ENCODE measurements at regions not wholly inside any gene's neighbourhood (a gene's known extent, or its start where the extent isn't known, plus 50 kb on each side); places are given as distances from the start of the nearest gene placed in this dataset.

DNA sequence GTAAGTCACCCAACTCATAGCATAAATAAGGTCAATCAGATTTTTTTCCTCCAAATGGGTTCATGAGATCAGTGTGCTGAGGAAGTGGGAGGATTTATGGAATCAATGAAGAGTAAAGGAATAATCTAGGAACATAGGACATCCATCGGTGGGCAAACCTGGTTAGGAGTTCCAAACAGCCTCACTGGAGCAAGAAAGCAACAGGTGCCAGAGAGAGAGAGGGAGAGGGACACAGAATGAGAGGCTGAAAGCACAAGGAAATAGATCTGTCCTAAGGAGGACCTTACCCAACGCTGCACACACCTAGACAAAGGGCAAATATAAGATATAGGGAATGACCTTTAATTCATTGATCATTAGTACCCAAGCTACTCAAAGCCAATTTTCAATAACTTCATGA is 119.5 kb upstream of the ANKRD1 start:
- TF ChIP-seq, protein P1, sequence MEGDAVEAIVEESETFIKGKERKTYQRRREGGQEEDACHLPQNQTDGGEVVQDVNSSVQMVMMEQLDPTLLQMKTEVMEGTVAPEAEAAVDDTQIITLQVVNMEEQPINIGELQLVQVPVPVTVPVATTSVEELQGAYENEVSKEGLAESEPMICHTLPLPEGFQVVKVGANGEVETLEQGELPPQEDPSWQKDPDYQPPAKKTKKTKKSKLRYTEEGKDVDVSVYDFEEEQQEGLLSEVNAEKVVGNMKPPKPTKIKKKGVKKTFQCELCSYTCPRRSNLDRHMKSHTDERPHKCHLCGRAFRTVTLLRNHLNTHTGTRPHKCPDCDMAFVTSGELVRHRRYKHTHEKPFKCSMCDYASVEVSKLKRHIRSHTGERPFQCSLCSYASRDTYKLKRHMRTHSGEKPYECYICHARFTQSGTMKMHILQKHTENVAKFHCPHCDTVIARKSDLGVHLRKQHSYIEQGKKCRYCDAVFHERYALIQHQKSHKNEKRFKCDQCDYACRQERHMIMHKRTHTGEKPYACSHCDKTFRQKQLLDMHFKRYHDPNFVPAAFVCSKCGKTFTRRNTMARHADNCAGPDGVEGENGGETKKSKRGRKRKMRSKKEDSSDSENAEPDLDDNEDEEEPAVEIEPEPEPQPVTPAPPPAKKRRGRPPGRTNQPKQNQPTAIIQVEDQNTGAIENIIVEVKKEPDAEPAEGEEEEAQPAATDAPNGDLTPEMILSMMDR (IDR thresholded peaks at IDR 0.05), result no peak
- TF ChIP-seq EZH2 (IDR thresholded peaks at IDR 0.05; ENCODE audit: borderline replicate concordance, insufficient read depth, low read depth, low read length, poor library complexity, severe bottlenecking), result no peak

Data from B cell (primary cell).